HCT116 (cell line): ENCODE measurements at regions not wholly inside any gene's neighbourhood (a gene's known extent, or its start where the extent isn't known, plus 50 kb on each side); places are given as distances from the start of the nearest gene placed in this dataset.
"Not testable (repeated sequence)": the region's sequence is repeated elsewhere in the genome, so short reads cannot be mapped to it uniquely, and the experiment has no call there.

Source experiments
- CEBPB ChIP-seq: IDR thresholded peaks from 2 replicates; pipeline ENCODE4 v1.6.1; 2012; ENCODE audit warnings: low read depth
- ELF1 ChIP-seq: IDR thresholded peaks from 2 replicates; pipeline ENCODE4 v1.6.1; 2012; ENCODE audit warnings: low read depth, borderline replicate concordance
- EZH2 ChIP-seq: fragments of 200-600 bp; sonication (generic); IDR thresholded peaks from 2 replicates; pipeline ENCODE4 v1.6.1; 2017; ENCODE audit warnings: antibody characterized with exemption, mixed run types
- POLR2A ChIP-seq: IDR thresholded peaks from 2 replicates; pipeline ENCODE4 v1.7.0; 2011; ENCODE audit warnings: borderline replicate concordance; ENCODE audit not compliant: insufficient read depth, insufficient read length; ENCODE audit errors: extremely low read depth
- YY1 ChIP-seq: IDR thresholded peaks from 2 replicates; pipeline ENCODE4 v1.6.1; 2011; ENCODE audit warnings: low read length, low read depth, moderate library complexity, mild to moderate bottlenecking; ENCODE audit not compliant: insufficient replicate concordance; ENCODE audit errors: extremely low read depth
- ZNF274 ChIP-seq: fragments of 200-500 bp; sonication (Bioruptor generic); IDR thresholded peaks from 2 replicates; pipeline ENCODE4 v1.6.1; 2014; ENCODE audit warnings: mild to moderate bottlenecking, low read depth, low read length, inconsistent platforms
- TF ChIP-seq, protein P1 (sequence below): IDR thresholded peaks from 2 replicates; pipeline ENCODE4 v1.6.1; 2012; ENCODE audit warnings: low read depth
- TF ChIP-seq, protein P2 (sequence below), 3 experiments: fragments of 200-600 bp in 1 of 3; sonication (generic) in 1 of 3; IDR thresholded peaks in 2 of 3; conservative IDR thresholded peaks in 1 of 3; 2 replicates each; pipeline ENCODE4 v1.5.1; 2012 to 2017; ENCODE audit warnings: low read depth in 2 of 3, low read length in 2 of 3, antibody characterized with exemption in 1 of 3, borderline replicate concordance in 1 of 3, control low read depth in 1 of 3, mild to moderate bottlenecking in 1 of 3, mixed read lengths in 1 of 3, mixed run types in 1 of 3, moderate library complexity in 1 of 3; ENCODE audit not compliant: insufficient read depth in 1 of 3
- TF ChIP-seq, protein P3 (sequence below): IDR thresholded peaks from 2 replicates; pipeline ENCODE4 v1.6.1; 2011; ENCODE audit warnings: mild to moderate bottlenecking, low read length, moderate library complexity; ENCODE audit not compliant: insufficient replicate concordance; ENCODE audit errors: extremely low read depth

DNA sequence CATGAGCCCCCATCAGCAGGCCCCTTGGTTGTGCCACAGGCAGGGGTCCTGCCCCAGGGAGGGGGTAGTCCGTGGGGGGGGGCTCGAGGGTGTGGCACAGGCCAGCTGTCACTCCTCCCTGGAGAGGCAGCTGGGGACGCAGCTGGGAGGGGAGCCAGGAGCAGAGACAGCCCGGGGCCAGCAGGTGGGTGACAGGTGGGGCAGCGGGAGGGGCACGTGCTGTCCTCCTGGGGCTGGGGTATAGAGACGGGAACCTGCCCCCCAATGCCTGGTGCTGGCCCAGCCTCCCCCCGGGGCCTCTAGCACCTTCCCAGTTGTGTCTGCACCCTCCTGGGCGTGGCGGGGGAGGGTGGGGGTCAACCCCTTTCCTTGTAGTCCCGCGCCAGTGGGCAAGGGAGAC lies 2966.9 kb downstream of the RPIA start:
- TF ChIP-seq, protein P1, sequence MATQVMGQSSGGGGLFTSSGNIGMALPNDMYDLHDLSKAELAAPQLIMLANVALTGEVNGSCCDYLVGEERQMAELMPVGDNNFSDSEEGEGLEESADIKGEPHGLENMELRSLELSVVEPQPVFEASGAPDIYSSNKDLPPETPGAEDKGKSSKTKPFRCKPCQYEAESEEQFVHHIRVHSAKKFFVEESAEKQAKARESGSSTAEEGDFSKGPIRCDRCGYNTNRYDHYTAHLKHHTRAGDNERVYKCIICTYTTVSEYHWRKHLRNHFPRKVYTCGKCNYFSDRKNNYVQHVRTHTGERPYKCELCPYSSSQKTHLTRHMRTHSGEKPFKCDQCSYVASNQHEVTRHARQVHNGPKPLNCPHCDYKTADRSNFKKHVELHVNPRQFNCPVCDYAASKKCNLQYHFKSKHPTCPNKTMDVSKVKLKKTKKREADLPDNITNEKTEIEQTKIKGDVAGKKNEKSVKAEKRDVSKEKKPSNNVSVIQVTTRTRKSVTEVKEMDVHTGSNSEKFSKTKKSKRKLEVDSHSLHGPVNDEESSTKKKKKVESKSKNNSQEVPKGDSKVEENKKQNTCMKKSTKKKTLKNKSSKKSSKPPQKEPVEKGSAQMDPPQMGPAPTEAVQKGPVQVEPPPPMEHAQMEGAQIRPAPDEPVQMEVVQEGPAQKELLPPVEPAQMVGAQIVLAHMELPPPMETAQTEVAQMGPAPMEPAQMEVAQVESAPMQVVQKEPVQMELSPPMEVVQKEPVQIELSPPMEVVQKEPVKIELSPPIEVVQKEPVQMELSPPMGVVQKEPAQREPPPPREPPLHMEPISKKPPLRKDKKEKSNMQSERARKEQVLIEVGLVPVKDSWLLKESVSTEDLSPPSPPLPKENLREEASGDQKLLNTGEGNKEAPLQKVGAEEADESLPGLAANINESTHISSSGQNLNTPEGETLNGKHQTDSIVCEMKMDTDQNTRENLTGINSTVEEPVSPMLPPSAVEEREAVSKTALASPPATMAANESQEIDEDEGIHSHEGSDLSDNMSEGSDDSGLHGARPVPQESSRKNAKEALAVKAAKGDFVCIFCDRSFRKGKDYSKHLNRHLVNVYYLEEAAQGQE, result not testable (repeated sequence)
- TF ChIP-seq, protein P2, sequence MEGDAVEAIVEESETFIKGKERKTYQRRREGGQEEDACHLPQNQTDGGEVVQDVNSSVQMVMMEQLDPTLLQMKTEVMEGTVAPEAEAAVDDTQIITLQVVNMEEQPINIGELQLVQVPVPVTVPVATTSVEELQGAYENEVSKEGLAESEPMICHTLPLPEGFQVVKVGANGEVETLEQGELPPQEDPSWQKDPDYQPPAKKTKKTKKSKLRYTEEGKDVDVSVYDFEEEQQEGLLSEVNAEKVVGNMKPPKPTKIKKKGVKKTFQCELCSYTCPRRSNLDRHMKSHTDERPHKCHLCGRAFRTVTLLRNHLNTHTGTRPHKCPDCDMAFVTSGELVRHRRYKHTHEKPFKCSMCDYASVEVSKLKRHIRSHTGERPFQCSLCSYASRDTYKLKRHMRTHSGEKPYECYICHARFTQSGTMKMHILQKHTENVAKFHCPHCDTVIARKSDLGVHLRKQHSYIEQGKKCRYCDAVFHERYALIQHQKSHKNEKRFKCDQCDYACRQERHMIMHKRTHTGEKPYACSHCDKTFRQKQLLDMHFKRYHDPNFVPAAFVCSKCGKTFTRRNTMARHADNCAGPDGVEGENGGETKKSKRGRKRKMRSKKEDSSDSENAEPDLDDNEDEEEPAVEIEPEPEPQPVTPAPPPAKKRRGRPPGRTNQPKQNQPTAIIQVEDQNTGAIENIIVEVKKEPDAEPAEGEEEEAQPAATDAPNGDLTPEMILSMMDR (IDR thresholded peaks at IDR 0.05 in 2 of 3, conservative IDR thresholded peaks at IDR 0.05 in 1 of 3; ENCODE audit: borderline replicate concordance in 1 of 3, insufficient read depth in 1 of 3, low read depth in 2 of 3, low read length in 2 of 3), result not testable (repeated sequence)
- not testable (repeated sequence) for TF ChIP-seq POLR2A, EZH2, ELF1, ZNF274, CEBPB, YY1
- TF ChIP-seq, protein P3, sequence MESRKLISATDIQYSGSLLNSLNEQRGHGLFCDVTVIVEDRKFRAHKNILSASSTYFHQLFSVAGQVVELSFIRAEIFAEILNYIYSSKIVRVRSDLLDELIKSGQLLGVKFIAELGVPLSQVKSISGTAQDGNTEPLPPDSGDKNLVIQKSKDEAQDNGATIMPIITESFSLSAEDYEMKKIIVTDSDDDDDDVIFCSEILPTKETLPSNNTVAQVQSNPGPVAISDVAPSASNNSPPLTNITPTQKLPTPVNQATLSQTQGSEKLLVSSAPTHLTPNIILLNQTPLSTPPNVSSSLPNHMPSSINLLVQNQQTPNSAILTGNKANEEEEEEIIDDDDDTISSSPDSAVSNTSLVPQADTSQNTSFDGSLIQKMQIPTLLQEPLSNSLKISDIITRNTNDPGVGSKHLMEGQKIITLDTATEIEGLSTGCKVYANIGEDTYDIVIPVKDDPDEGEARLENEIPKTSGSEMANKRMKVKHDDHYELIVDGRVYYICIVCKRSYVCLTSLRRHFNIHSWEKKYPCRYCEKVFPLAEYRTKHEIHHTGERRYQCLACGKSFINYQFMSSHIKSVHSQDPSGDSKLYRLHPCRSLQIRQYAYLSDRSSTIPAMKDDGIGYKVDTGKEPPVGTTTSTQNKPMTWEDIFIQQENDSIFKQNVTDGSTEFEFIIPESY, result not testable (repeated sequence)
